IMR-90 (cell line): ENCODE measurements at regions not wholly inside any gene's neighbourhood (a gene's known extent, or its start where the extent isn't known, plus 50 kb on each side); places are given as distances from the start of the nearest gene placed in this dataset.

Experiments
- ATAC-seq: fragments of 200-7000 bp; cut with Tn5 transposase; 2 replicates; pipeline ENCODE4 v1.9.1; 2020; ENCODE audit warnings: low read depth, mild to moderate bottlenecking, moderate library complexity
- BruUV-seq: library from RNA; stranded (reverse); fragments of 400-500 nt; replicated peaks from 2 replicates; lab custom pipeline; 2021; lab: Mats Ljungman, UMichigan
- CTCF ChIA-PET: fragments of 300-600 bp; formaldehyde crosslinking; extraction: SDS; loops from one replicate; lab custom pipeline; 2021; ENCODE audit warnings: antibody characterized with exemption; lab: Yijun Ruan, JAX
- POLR2A ChIA-PET: fragments of 300-600 bp; sonication (Branson Sonifier 250); formaldehyde crosslinking; loops from one replicate; lab custom pipeline; 2022; ENCODE audit warnings: antibody characterized with exemption; ENCODE audit not compliant: unreplicated experiment; lab: Charles Lee
- DNase-seq: peaks from one replicate; pipeline ENCODE4 v3.0.0; 2013
- H2AFZ ChIP-seq: replicated peaks from 2 replicates; pipeline ENCODE3; 2013; ENCODE audit warnings: low read length, mild to moderate bottlenecking; ENCODE audit not compliant: poor library complexity
- H2AK5ac ChIP-seq: 2 replicates; pipeline ENCODE4 v1.6.1; 2013; ENCODE audit warnings: low read depth, low read length, inconsistent platforms
- H2AK9ac ChIP-seq: replicated peaks from 2 replicates; pipeline ENCODE3; 2013; ENCODE audit warnings: mild to moderate bottlenecking, low read depth, low read length, moderate library complexity; ENCODE audit not compliant: poor library complexity
- H2BK120ac ChIP-seq: 2 replicates; pipeline ENCODE4 v1.6.1; 2013; ENCODE audit warnings: low read depth, low read length, inconsistent platforms
- H2BK15ac ChIP-seq: 3 replicates; pipeline ENCODE4 v1.6.1; 2013; ENCODE audit warnings: low read depth, low read length, inconsistent platforms
- H2BK20ac ChIP-seq: 2 replicates; pipeline ENCODE4 v1.6.1; 2013; ENCODE audit warnings: low read depth, mild to moderate bottlenecking, inconsistent platforms, low read length, moderate library complexity
- H2BK5ac ChIP-seq: 2 replicates; pipeline ENCODE4 v1.6.1; 2013; ENCODE audit warnings: mild to moderate bottlenecking, low read depth, low read length, inconsistent platforms; ENCODE audit not compliant: poor library complexity, severe bottlenecking
- H3K14ac ChIP-seq: replicated peaks from 2 replicates; pipeline ENCODE4 v1.6.1; 2013; ENCODE audit warnings: low read depth, low read length, inconsistent platforms
- H3K18ac ChIP-seq: 2 replicates; pipeline ENCODE4 v1.6.1; 2013; ENCODE audit warnings: low read depth, low read length, control low read depth
- H3K23ac ChIP-seq: 2 replicates; pipeline ENCODE4 v1.6.1; 2013; ENCODE audit warnings: low read depth, low read length, inconsistent platforms
- H3K27ac ChIP-seq: 2 replicates; pipeline ENCODE4 v1.5.1; 2013; ENCODE audit warnings: mild to moderate bottlenecking, control low read depth, low read length; ENCODE audit not compliant: insufficient read depth
- H3K27me3 ChIP-seq: 2 replicates; pipeline ENCODE4 v1.6.1; 2013; ENCODE audit warnings: low read length; ENCODE audit not compliant: control insufficient read depth, insufficient read depth
- H3K36me3 ChIP-seq: 2 replicates; pipeline ENCODE4 v1.6.1; 2013; ENCODE audit warnings: low read length, mixed read lengths; ENCODE audit not compliant: control insufficient read depth, insufficient read depth
- H3K4ac ChIP-seq: 2 replicates; pipeline ENCODE4 v1.6.1; 2013; ENCODE audit warnings: low read depth, low read length, inconsistent platforms
- H3K4me1 ChIP-seq: 2 replicates; pipeline ENCODE4 v1.6.1; 2013; ENCODE audit warnings: low read length, mixed read lengths; ENCODE audit not compliant: control insufficient read depth, insufficient read depth
- H3K4me2 ChIP-seq: 2 replicates; pipeline ENCODE4 v1.6.1; 2013; ENCODE audit warnings: low read depth, mild to moderate bottlenecking, control low read depth, low read length, moderate library complexity
- H3K4me3 ChIP-seq: 2 replicates; pipeline ENCODE4 v1.5.1; 2013; ENCODE audit warnings: low read depth, mild to moderate bottlenecking, control low read depth, low read length, moderate library complexity; ENCODE audit not compliant: insufficient read depth
- H3K56ac ChIP-seq: 2 replicates; pipeline ENCODE4 v1.6.1; 2013; ENCODE audit warnings: low read length, inconsistent platforms; ENCODE audit not compliant: insufficient read depth; ENCODE audit errors: extremely low read depth
- H3K79me1 ChIP-seq, 2 experiments: 2 replicates each; pipeline ENCODE4 v1.6.1; 2013; ENCODE audit warnings: low read length in 2 of 2, inconsistent platforms in 1 of 2, low read depth in 1 of 2
- H3K9ac ChIP-seq: 2 replicates; pipeline ENCODE4 v1.6.1; 2013; ENCODE audit warnings: low read depth, low read length, control low read depth
- H3K9me1 ChIP-seq: 2 replicates; pipeline ENCODE4 v1.6.1; 2013; ENCODE audit warnings: low read length, inconsistent platforms; ENCODE audit not compliant: insufficient read depth
- H3K9me3 ChIP-seq: 2 replicates; pipeline ENCODE4 v1.6.1; 2013; ENCODE audit warnings: low read length; ENCODE audit not compliant: control insufficient read depth, insufficient read depth
- H4K20me1 ChIP-seq: 2 replicates; pipeline ENCODE4 v1.6.1; 2013; ENCODE audit warnings: low read length, inconsistent platforms; ENCODE audit not compliant: insufficient read depth
- H4K5ac ChIP-seq: 2 replicates; pipeline ENCODE4 v1.6.1; 2013; ENCODE audit warnings: mild to moderate bottlenecking, low read depth, low read length, control low read depth
- H4K8ac ChIP-seq, 2 experiments: 2 replicates each; pipeline ENCODE4 v1.6.1; 2013; ENCODE audit warnings: low read depth in 2 of 2, low read length in 2 of 2, control low read depth in 1 of 2, inconsistent platforms in 1 of 2
- H4K91ac ChIP-seq: 2 replicates; pipeline ENCODE4 v1.6.1; 2013; ENCODE audit warnings: low read depth, low read length, inconsistent platforms; ENCODE audit not compliant: insufficient read depth
- BHLHE40 ChIP-seq: fragments of 150-350 bp; IDR thresholded peaks from 2 replicates; pipeline ENCODE4 v1.6.1; 2016; ENCODE audit warnings: mild to moderate bottlenecking, low read depth, low read length
- CEBPB ChIP-seq: IDR thresholded peaks from 2 replicates; pipeline ENCODE4 v1.6.1; 2012; ENCODE audit warnings: low read depth, low read length, improper control_type of control experiment
- CHD1 ChIP-seq: IDR thresholded peaks from 2 replicates; pipeline ENCODE4 v1.6.1; 2012; ENCODE audit warnings: low read depth, low read length, improper control_type of control experiment
- CTCF ChIP-seq: conservative IDR thresholded peaks from 2 replicates; pipeline ENCODE4 v1.5.1; 2012; ENCODE audit warnings: mild to moderate bottlenecking, low read depth, low read length, improper control_type of control experiment
- ELK1 ChIP-seq: fragments of 150-350 bp; IDR thresholded peaks from 2 replicates; pipeline ENCODE4 v1.6.1; 2016; ENCODE audit warnings: low read depth, mild to moderate bottlenecking, low read length, moderate library complexity, borderline replicate concordance
- FOS ChIP-seq: fragments of 150-350 bp; IDR thresholded peaks from 2 replicates; pipeline ENCODE4 v1.6.1; 2016; ENCODE audit warnings: low read depth, low read length
- MAFK ChIP-seq: IDR thresholded peaks from 2 replicates; pipeline ENCODE4 v1.6.1; 2012; ENCODE audit warnings: low read depth, low read length, improper control_type of control experiment
- MAZ ChIP-seq: IDR thresholded peaks from 2 replicates; pipeline ENCODE4 v1.6.1; 2012; ENCODE audit warnings: low read depth, mild to moderate bottlenecking, low read length, improper control_type of control experiment, moderate library complexity, borderline replicate concordance
- NFE2L2 ChIP-seq: fragments of 150-350 bp; IDR thresholded peaks from 2 replicates; pipeline ENCODE4 v1.6.1; 2016; ENCODE audit warnings: low read depth, mild to moderate bottlenecking, low read length
- POLR2A ChIP-seq: IDR thresholded peaks from 2 replicates; pipeline ENCODE4 v1.6.1; 2012; ENCODE audit warnings: mild to moderate bottlenecking, low read depth, low read length
- RAD21 ChIP-seq: IDR thresholded peaks from 2 replicates; pipeline ENCODE4 v1.6.1; 2012; ENCODE audit warnings: low read length, improper control_type of control experiment
- SMC3 ChIP-seq: fragments of 150-350 bp; IDR thresholded peaks from 2 replicates; pipeline ENCODE4 v1.6.1; 2016; ENCODE audit warnings: low read depth, mild to moderate bottlenecking, antibody characterized with exemption, low read length, moderate library complexity
- WGBS, 2 experiments: methylation state at CpG; one replicate each; pipeline versions ENCODE4 v1.1.5 to v1.1.7; 2013; ENCODE audit warnings: missing lambda C conversion rate in 2 of 2; ENCODE audit not compliant: insufficient read length in 1 of 2; ENCODE audit errors: extremely low coverage in 2 of 2; 5-methylcytosine and 5-hydroxymethylcytosine counted together
- dilution Hi-C: fragments of 300-500 bp; cut with HindIII; formaldehyde crosslinking; loops from one replicate; pipeline ENCODE4 v1.14.3; 2018; ENCODE audit warnings: low sequenced_read_pairs; ENCODE audit not compliant: unreplicated experiment
- in situ Hi-C: fragments of 300-500 bp; cut with MboI; formaldehyde crosslinking; loops from 3 replicates; pipeline ENCODE4 v1.14.3; 2019; ENCODE audit warnings: low sequenced_read_pairs, inconsistent platforms, mixed read lengths
- intact Hi-C: fragments of 100-400 bp; cut with micrococcal nuclease; formaldehyde crosslinking; loops from 2 replicates; pipeline ENCODE4 v1.10.0; 2022

GRCh38 chr2:57490741-57491140 lies 555.9 kb upstream of the VRK2 start:
- no peak overlapping the region for H4K91ac ChIP-seq
- intact Hi-C loops, result no loop called here
- H3K27me3 ChIP-seq, result no peaks in the 10 kb centered on the region

More at GRCh38 chr2:57490741-57491140, 555.9 kb upstream of the VRK2 start:
- Histone ChIP-seq H3K9me1 (no peaks in the 10 kb centered on the region), H2BK5ac (no peak overlapping the region), H3K18ac (no peak overlapping the region), H2AFZ (no peak overlapping the region), H4K8ac (no peak overlapping the region), H2AK5ac (no peak overlapping the region), H3K4me1 (no peaks in the 10 kb centered on the region), H3K4me2 (no peak overlapping the region), H3K4me3 (no peak overlapping the region), H3K23ac (no peak overlapping the region), H2AK9ac (no peak overlapping the region), H2BK20ac (no peak overlapping the region), H3K56ac (no peak overlapping the region), H4K20me1 (no peaks in the 10 kb centered on the region), H3K9ac (no peak overlapping the region), H3K9me3 (no peaks in the 10 kb centered on the region), H3K4ac (no peak overlapping the region), H4K5ac (no peak overlapping the region), H3K27ac (no peak overlapping the region), H3K14ac (no peak overlapping the region), H3K79me1 (no peaks in the 10 kb centered on the region), H2BK120ac (no peak overlapping the region), H2BK15ac (no peak overlapping the region), H3K36me3 (no peaks in the 10 kb centered on the region)
- no CpG with 5 or more reads among the region's 1 CpG for WGBS, 2 experiments
- dilution Hi-C loops (no loop called here), in situ Hi-C loops (no loop called here)
- ATAC-seq (no peak), DNase-seq (no peak)
- ChIA-PET CTCF (no interaction called here), POLR2A (no interaction called here)
- no peak for TF ChIP-seq MAFK
- no peak for TF ChIP-seq POLR2A
- no peak for TF ChIP-seq CTCF
- TF ChIP-seq MAZ, result no peak
- no peak for TF ChIP-seq CEBPB
- no peak for TF ChIP-seq BHLHE40
- no peak for TF ChIP-seq ELK1
- TF ChIP-seq SMC3, result no peak
- TF ChIP-seq RAD21, result no peak
- TF ChIP-seq FOS, result no peak
- TF ChIP-seq NFE2L2, result no peak
- TF ChIP-seq CHD1, result no peak
- no TSS peak for BruUV-seq
